ENCODE measurements at regions not wholly inside any gene's neighbourhood (a gene's known extent, or its start where the extent isn't known, plus 50 kb on each side); places are given as distances from the start of the nearest gene placed in this dataset.

DNA sequence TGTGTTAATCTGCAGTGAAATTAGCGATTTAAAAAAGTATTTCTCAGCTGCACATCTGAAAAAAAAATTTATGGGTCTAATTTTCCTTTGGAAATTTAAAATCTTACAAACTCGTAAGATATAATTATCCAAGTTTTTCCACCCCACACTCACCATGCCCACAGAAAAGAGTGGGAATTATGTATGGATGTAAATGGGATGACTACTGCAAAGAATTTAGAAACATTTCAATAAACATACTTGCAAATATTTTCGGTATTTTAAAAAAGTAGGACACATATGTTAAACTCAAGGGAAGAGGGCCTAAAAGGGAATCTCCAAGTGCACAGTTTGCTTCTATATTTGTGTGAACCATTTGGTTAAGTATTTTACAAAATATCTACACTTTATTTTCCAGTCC lies 1039.9 kb upstream of the POU3F3 start:
- Histone ChIP-seq H3K36me3 (ENCODE audit: insufficient read depth in 1 of 2, low read depth in 1 of 2) (no peaks in the 10 kb centered on the region), H3K9me3 (no peaks in the 10 kb centered on the region), H3K27me3 (ENCODE audit: insufficient read depth in 3 of 3, low read length in 2 of 3) (no peaks in the 10 kb centered on the region), H3K4me1 (no peaks in the 10 kb centered on the region), H3K4me3 (no peak overlapping the region), H3K27ac (no peak overlapping the region)
- no peak for DNase-seq
- intact Hi-C loops (cut with DNase I) = no loop called here
- no peak for ATAC-seq
- TF ChIP-seq, protein P1, sequence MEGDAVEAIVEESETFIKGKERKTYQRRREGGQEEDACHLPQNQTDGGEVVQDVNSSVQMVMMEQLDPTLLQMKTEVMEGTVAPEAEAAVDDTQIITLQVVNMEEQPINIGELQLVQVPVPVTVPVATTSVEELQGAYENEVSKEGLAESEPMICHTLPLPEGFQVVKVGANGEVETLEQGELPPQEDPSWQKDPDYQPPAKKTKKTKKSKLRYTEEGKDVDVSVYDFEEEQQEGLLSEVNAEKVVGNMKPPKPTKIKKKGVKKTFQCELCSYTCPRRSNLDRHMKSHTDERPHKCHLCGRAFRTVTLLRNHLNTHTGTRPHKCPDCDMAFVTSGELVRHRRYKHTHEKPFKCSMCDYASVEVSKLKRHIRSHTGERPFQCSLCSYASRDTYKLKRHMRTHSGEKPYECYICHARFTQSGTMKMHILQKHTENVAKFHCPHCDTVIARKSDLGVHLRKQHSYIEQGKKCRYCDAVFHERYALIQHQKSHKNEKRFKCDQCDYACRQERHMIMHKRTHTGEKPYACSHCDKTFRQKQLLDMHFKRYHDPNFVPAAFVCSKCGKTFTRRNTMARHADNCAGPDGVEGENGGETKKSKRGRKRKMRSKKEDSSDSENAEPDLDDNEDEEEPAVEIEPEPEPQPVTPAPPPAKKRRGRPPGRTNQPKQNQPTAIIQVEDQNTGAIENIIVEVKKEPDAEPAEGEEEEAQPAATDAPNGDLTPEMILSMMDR (IDR thresholded peaks at IDR 0.05) = no peak
- WGBS, 3 donors = 28 to 44% (median 34%) methylated on average over 3 of the region's 3 CpGs

DNA sequence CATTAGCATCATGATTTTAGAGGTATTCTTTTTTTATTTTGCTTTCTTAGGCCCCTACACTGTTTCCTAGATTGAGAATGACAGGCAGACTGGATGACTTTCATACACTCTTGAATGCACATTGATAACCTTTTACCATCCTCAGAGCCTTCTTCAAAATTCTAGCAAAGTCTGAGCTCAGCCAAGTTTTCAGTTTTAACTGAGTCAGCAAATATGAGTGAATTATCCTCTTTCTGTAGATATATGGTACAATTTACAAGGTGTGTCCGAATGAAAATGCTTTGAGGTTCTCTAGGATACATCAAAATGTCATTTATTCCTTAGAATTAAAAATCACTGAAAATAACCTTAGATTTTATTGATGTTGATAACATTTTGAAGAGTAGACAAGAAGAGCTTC lies 1038.2 kb upstream of the POU3F3 start:
- Histone ChIP-seq H3K9me3 (no peaks in the 10 kb centered on the region), H3K27ac (no peak overlapping the region), H3K36me3 (ENCODE audit: insufficient read depth in 1 of 2, low read depth in 1 of 2) (no peaks in the 10 kb centered on the region), H3K27me3 (ENCODE audit: insufficient read depth in 3 of 3, low read length in 2 of 3) (no peaks in the 10 kb centered on the region), H3K4me1 (no peaks in the 10 kb centered on the region), H3K4me3 (no peak overlapping the region)
- intact Hi-C loops (cut with DNase I) = no loop called here
- WGBS, 3 donors = 74 to 83% (median 77%) methylated on average over 1 of the region's 1 CpG
- DNase-seq = no peak
- ATAC-seq = no peak
- TF ChIP-seq, protein P1 (IDR thresholded peaks at IDR 0.05) = no peak

DNA sequence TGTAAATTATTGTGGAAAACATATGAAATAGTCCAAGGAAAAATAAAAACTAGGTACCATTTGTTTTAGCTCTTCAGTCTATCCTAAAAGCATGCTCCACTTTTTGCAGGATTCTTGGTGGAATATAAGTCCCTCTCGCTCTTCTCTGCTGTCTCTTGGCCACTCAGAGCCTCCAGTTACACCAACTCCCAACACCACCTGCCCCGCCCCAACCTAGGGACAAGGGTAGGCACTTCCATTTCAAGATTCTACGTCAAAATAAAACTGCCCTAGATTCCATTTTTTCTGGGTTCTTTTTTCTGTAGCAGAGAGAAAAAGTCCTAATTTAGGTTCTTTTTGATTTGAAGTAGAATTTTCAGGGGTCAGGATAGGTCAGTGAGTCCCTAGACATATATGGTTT lies 1036.2 kb upstream of the POU3F3 start:
- Histone ChIP-seq H3K27ac (no peak overlapping the region), H3K4me3 (no peak overlapping the region), H3K4me1 (no peaks in the 10 kb centered on the region), H3K27me3 (ENCODE audit: insufficient read depth in 3 of 3, low read length in 2 of 3) (no peaks in the 10 kb centered on the region), H3K9me3 (no peaks in the 10 kb centered on the region), H3K36me3 (ENCODE audit: insufficient read depth in 1 of 2, low read depth in 1 of 2) (no peaks in the 10 kb centered on the region)
- 79 to 89% (median 85%) methylated on average over 3 of the region's 3 CpGs for WGBS, 3 donors
- TF ChIP-seq, protein P1 (IDR thresholded peaks at IDR 0.05) = no peak
- intact Hi-C loops (cut with DNase I) = no loop called here
- DNase-seq (no peak), ATAC-seq (no peak)

DNA sequence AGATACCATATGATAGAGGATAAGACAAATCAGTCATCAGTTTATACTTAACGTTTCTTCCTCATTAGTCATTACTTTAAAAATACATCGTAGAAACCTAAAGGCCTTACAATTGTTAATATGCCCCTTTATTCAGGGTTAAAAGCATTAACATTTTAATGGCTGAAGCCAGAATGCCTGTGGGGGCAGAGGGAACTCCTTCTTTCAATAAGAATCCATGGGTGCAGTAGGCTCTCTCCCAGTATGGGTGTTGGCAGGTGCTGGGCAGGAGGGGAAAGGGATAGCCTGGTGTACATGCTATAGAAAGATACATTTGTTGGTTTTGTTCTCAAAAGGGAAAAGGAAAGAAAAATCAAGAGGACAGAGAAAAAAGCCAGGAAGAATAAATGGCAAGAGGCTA lies 1035.7 kb upstream of the POU3F3 start:
- no peaks in the 10 kb centered on the region for H3K9me3 ChIP-seq
- H3K4me1 ChIP-seq = no peaks in the 10 kb centered on the region
- no peaks in the 10 kb centered on the region for H3K27me3 ChIP-seq (ENCODE audit: insufficient read depth in 3 of 3, low read length in 2 of 3)
- ATAC-seq = no peak
- H3K27ac ChIP-seq = no peak overlapping the region
- intact Hi-C loops (cut with DNase I) = no loop called here
- H3K36me3 ChIP-seq (ENCODE audit: insufficient read depth in 1 of 2, low read depth in 1 of 2) = no peaks in the 10 kb centered on the region
- H3K4me3 ChIP-seq = no peak overlapping the region
- no peak for DNase-seq
- 18 to 25% (median 21%) methylated on average over 2 of the region's 2 CpGs for WGBS, 3 donors
- TF ChIP-seq, protein P1 (IDR thresholded peaks at IDR 0.05) = no peak

DNA sequence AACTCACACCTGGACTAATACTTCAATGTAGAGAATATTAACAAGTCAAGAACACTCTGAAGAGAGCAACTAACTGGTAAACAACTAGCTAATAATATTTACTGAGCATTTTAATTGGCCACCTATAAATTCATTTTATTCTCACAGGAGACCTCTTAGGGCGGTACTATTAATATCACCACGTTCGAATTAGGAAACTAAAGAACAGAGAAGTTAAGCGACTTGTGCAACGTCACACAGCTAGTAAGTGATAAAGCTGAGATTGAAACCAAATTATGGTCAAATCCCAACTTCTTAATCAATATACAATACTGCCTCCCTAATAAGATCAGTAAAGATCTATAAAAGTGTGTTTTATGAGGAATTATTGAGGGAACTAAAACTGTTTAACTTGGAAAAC lies 1034.3 kb upstream of the POU3F3 start:
- ATAC-seq = no peak
- 86 to 89% (median 86%) methylated on average over 5 of the region's 5 CpGs for WGBS, 3 donors
- intact Hi-C loops (cut with DNase I) = no loop called here

More for the DNA sequence above, 1034.3 kb upstream of the POU3F3 start:
- TF ChIP-seq, protein P1 (IDR thresholded peaks at IDR 0.05) = no peak
- H3K4me1 ChIP-seq = no peaks in the 10 kb centered on the region
- no peak overlapping the region for H3K4me3 ChIP-seq
- H3K27me3 ChIP-seq (ENCODE audit: insufficient read depth in 3 of 3, low read length in 2 of 3) = no peaks in the 10 kb centered on the region
- no peaks in the 10 kb centered on the region for H3K36me3 ChIP-seq (ENCODE audit: insufficient read depth in 1 of 2, low read depth in 1 of 2)
- H3K9me3 ChIP-seq = no peaks in the 10 kb centered on the region
- no peak for DNase-seq
- H3K27ac ChIP-seq = no peak overlapping the region

All from psoas muscle (tissue), 7 donors.